H1 (cell line): ENCODE measurements at regions not wholly inside any gene's neighbourhood (a gene's known extent, or its start where the extent isn't known, plus 50 kb on each side); places are given as distances from the start of the nearest gene placed in this dataset.

Experiments
- CTCF ChIA-PET: fragments of 300-600 bp; sonication (Branson Sonifier 250); formaldehyde crosslinking; loops from one replicate; lab custom pipeline; 2021; ENCODE audit not compliant: partially characterized antibody; lab: Charles Lee
- POLR2A ChIA-PET: fragments of 300-600 bp; sonication (Branson Sonifier 250); formaldehyde crosslinking; loops from one replicate; lab custom pipeline; 2021; ENCODE audit warnings: inconsistent platforms; ENCODE audit not compliant: partially characterized antibody; lab: Charles Lee
- DNase-seq, 2 experiments: peaks; one replicate each; pipeline versions ENCODE4 v3.0.0 to v3.0.0-alpha.2; 2010 to 2022; ENCODE audit warnings: low spot score in 2 of 2, low read depth in 1 of 2, mixed read lengths in 1 of 2
- FAIRE-seq: peaks from 2 replicates; lab custom pipeline; 2011; peaks lifted over from hg19 to GRCh38; lab: Jason Lieb, UNC
- H2AFZ ChIP-seq: 2 replicates; pipeline ENCODE4 v1.8.1; 2012; ENCODE audit warnings: low read length, inconsistent platforms
- H2AK5ac ChIP-seq: 2 replicates; pipeline ENCODE4 v1.6.1; 2013; ENCODE audit warnings: low read depth, low read length
- H2BK120ac ChIP-seq: replicated peaks from 2 replicates; pipeline ENCODE3; 2013; ENCODE audit warnings: low read depth, low read length, inconsistent platforms
- H2BK12ac ChIP-seq: 2 replicates; pipeline ENCODE4 v1.6.1; 2013; ENCODE audit warnings: low read depth, low read length
- H2BK15ac ChIP-seq: 2 replicates; pipeline ENCODE4 v1.6.1; 2013; ENCODE audit warnings: low read length
- H2BK20ac ChIP-seq: 2 replicates; pipeline ENCODE4 v1.6.1; 2013; ENCODE audit warnings: low read length
- H2BK5ac ChIP-seq: 2 replicates; pipeline ENCODE4 v1.6.1; 2013; ENCODE audit warnings: low read depth, low read length
- H3K14ac ChIP-seq: 2 replicates; pipeline ENCODE4 v1.6.1; 2013; ENCODE audit warnings: inconsistent platforms; ENCODE audit not compliant: insufficient read length
- H3K18ac ChIP-seq: 2 replicates; pipeline ENCODE4 v1.6.1; 2013; ENCODE audit warnings: low read length; ENCODE audit errors: extremely low read depth
- H3K23ac ChIP-seq: 2 replicates; pipeline ENCODE4 v1.6.1; 2013; ENCODE audit warnings: inconsistent platforms; ENCODE audit not compliant: insufficient read length
- H3K23me2 ChIP-seq: 2 replicates; pipeline ENCODE4 v1.6.1; 2013; ENCODE audit warnings: low read depth, low read length
- H3K27ac ChIP-seq: 2 replicates; pipeline ENCODE4 v1.6.1; 2011; ENCODE audit warnings: low read depth, low read length, inconsistent platforms
- H3K27me3 ChIP-seq, 4 experiments: replicated peaks in 1 of 4; 1 replicate in 1 of 4; 2 replicates in 3 of 4; pipeline versions ENCODE4 v1.6.1 to v1.8.1; 2011 to 2013; ENCODE audit warnings: low read length in 3 of 4, mild to moderate bottlenecking in 3 of 4, inconsistent platforms in 2 of 4, mixed read lengths in 2 of 4, moderate library complexity in 1 of 4; ENCODE audit not compliant: control insufficient read depth in 3 of 4, insufficient read depth in 3 of 4; ENCODE audit errors: extremely low read depth in 1 of 4
- H3K36me3 ChIP-seq, 4 experiments: 2 replicates each; pipeline versions ENCODE4 v1.6.1 to v1.8.1; 2011 to 2013; ENCODE audit warnings: mild to moderate bottlenecking in 4 of 4, low read length in 3 of 4, moderate library complexity in 2 of 4, control low read depth in 1 of 4, inconsistent platforms in 1 of 4; ENCODE audit not compliant: insufficient read depth in 4 of 4, control insufficient read depth in 2 of 4
- H3K4ac ChIP-seq: replicated peaks from 2 replicates; pipeline ENCODE3; 2013; ENCODE audit warnings: low read length, low read depth, mixed read lengths, inconsistent platforms; ENCODE audit not compliant: insufficient read length
- H3K4me1 ChIP-seq, 4 experiments: replicated peaks in 1 of 4; 1 replicate in 1 of 4; 2 replicates in 3 of 4; pipeline versions ENCODE4 v1.6.1 to v1.8.1; 2011 to 2013; ENCODE audit warnings: low read length in 3 of 4, inconsistent platforms in 2 of 4, mixed read lengths in 1 of 4; ENCODE audit not compliant: insufficient read depth in 4 of 4, control insufficient read depth in 3 of 4
- H3K4me2 ChIP-seq, 2 experiments: 2 replicates each; pipeline versions ENCODE4 v1.6.1 to v1.8.1; 2011 to 2013; ENCODE audit warnings: low read depth in 2 of 2, low read length in 2 of 2, control low read depth in 1 of 2, inconsistent platforms in 1 of 2, mild to moderate bottlenecking in 1 of 2; ENCODE audit not compliant: insufficient read depth in 1 of 2
- H3K4me3 ChIP-seq, 4 experiments: fragments of 200-600, 300-600 bp in 1 of 4; sonication (generic), shearing (Covaris generic), sonication (Bioruptor Twin) in 1 of 4; 2 replicates each; pipeline versions ENCODE4 v1.5.1 to v1.8.1; 2011 to 2016; ENCODE audit warnings: low read length in 4 of 4, low read depth in 3 of 4, control low read depth in 2 of 4, inconsistent platforms in 2 of 4, mild to moderate bottlenecking in 2 of 4, mixed read lengths in 1 of 4, moderate library complexity in 1 of 4; ENCODE audit not compliant: insufficient read depth in 2 of 4; ENCODE audit errors: extremely low read depth in 1 of 4
- H3K56ac ChIP-seq: replicated peaks from 2 replicates; pipeline ENCODE3; 2013; ENCODE audit warnings: low read depth, mild to moderate bottlenecking, mixed read lengths, low read length, inconsistent platforms; ENCODE audit not compliant: insufficient read length
- H3K79me1 ChIP-seq: 2 replicates; pipeline ENCODE4 v1.6.1; 2013; ENCODE audit warnings: low read depth, low read length, control low read depth
- H3K79me2 ChIP-seq, 2 experiments: 2 replicates each; pipeline versions ENCODE4 v1.6.1 to v1.8.1; 2012 to 2013; ENCODE audit warnings: low read length in 2 of 2, mild to moderate bottlenecking in 2 of 2, inconsistent platforms in 1 of 2; ENCODE audit not compliant: insufficient read depth in 2 of 2, control insufficient read depth in 1 of 2
- H3K9ac ChIP-seq, 4 experiments: replicated peaks in 1 of 4; 1 replicate in 1 of 4; 2 replicates in 3 of 4; pipeline versions ENCODE4 v1.6.1 to v1.8.1; 2011 to 2013; ENCODE audit warnings: low read depth in 3 of 4, low read length in 3 of 4, control low read depth in 2 of 4, mild to moderate bottlenecking in 2 of 4, moderate library complexity in 2 of 4, inconsistent platforms in 1 of 4; ENCODE audit errors: extremely low read depth in 1 of 4
- H3K9me3 ChIP-seq, 2 experiments: 2 replicates each; pipeline versions ENCODE4 v1.6.1 to v1.8.1; 2012 to 2013; ENCODE audit warnings: mild to moderate bottlenecking in 2 of 2, moderate library complexity in 2 of 2, control low read depth in 1 of 2, inconsistent platforms in 1 of 2, low read depth in 1 of 2, low read length in 1 of 2, mixed read lengths in 1 of 2; ENCODE audit not compliant: insufficient read depth in 2 of 2
- H4K20me1 ChIP-seq, 2 experiments: replicated peaks in 1 of 2; 2 replicates each; pipeline versions ENCODE3 to v1.8.1; 2011 to 2013; ENCODE audit warnings: inconsistent platforms in 2 of 2, low read length in 2 of 2, mild to moderate bottlenecking in 1 of 2; ENCODE audit not compliant: insufficient read depth in 2 of 2, control insufficient read depth in 1 of 2
- H4K5ac ChIP-seq: 2 replicates; pipeline ENCODE4 v1.6.1; 2013; ENCODE audit warnings: low read length, low read depth, mixed read lengths, inconsistent platforms; ENCODE audit not compliant: insufficient read length
- H4K8ac ChIP-seq: 2 replicates; pipeline ENCODE4 v1.8.0; 2013; ENCODE audit warnings: mild to moderate bottlenecking, moderate library complexity, low read length, inconsistent platforms; ENCODE audit not compliant: insufficient read depth; ENCODE audit errors: extremely low read depth
- H4K91ac ChIP-seq: replicated peaks from 2 replicates; pipeline ENCODE3; 2013; ENCODE audit warnings: low read length, mixed read lengths, inconsistent platforms; ENCODE audit not compliant: insufficient read length
- ASH2L ChIP-seq: fragments of 200-600, 300-600 bp; sonication (generic); IDR thresholded peaks from one replicate; pipeline ENCODE4 v1.7.1; 2017; ENCODE audit warnings: low read length
- BCL11A ChIP-seq, 2 experiments: IDR thresholded peaks; one replicate each; pipeline ENCODE4 v1.6.1; 2011; ENCODE audit warnings: low read depth in 2 of 2, low read length in 2 of 2, mild to moderate bottlenecking in 2 of 2
- EP300 ChIP-seq, 2 experiments: IDR thresholded peaks; 1 replicate in 1 of 2; 2 replicates in 1 of 2; pipeline ENCODE4 v1.6.1; 2011 to 2012; ENCODE audit warnings: low read depth in 2 of 2, low read length in 2 of 2, mild to moderate bottlenecking in 2 of 2, borderline replicate concordance in 1 of 2, inconsistent platforms in 1 of 2, moderate library complexity in 1 of 2
- HDAC2 ChIP-seq, 2 experiments: fragments of 300-600 bp in 1 of 2; sonication (generic) in 1 of 2; IDR thresholded peaks; 2 replicates each; pipeline ENCODE4 v1.6.1; 2011 to 2012; ENCODE audit warnings: low read depth in 2 of 2, low read length in 2 of 2, mild to moderate bottlenecking in 2 of 2, moderate library complexity in 2 of 2, borderline replicate concordance in 1 of 2, inconsistent platforms in 1 of 2
- POLR2A ChIP-seq, 2 experiments: IDR thresholded peaks; 1 replicate in 1 of 2; 2 replicates in 1 of 2; pipeline ENCODE4 v1.6.1; 2011; ENCODE audit warnings: low read depth in 2 of 2, low read length in 2 of 2, mild to moderate bottlenecking in 2 of 2; ENCODE audit errors: control extremely low read depth in 1 of 2
- RAD21 ChIP-seq, 2 experiments: IDR thresholded peaks in 1 of 2; conservative IDR thresholded peaks in 1 of 2; 2 replicates each; pipeline ENCODE4 v1.6.1; 2011; ENCODE audit warnings: low read depth in 2 of 2, low read length in 2 of 2, improper control_type of control experiment in 1 of 2, inconsistent platforms in 1 of 2, mild to moderate bottlenecking in 1 of 2, moderate library complexity in 1 of 2
- TEAD4 ChIP-seq: IDR thresholded peaks from 2 replicates; pipeline ENCODE4 v1.6.1; 2012; ENCODE audit warnings: low read depth, low read length, inconsistent platforms, mixed read lengths
- WGBS, 2 experiments: shearing (Covaris generic) in 1 of 2; methylation state at CpG; one replicate each; pipeline versions ENCODE4 v1.1.6 to v1.1.7; 2013 to 2015; ENCODE audit warnings: low lambda C conversion rate in 2 of 2, mixed read lengths in 2 of 2, inconsistent platforms in 1 of 2, low coverage in 1 of 2, missing lambda C conversion rate in 1 of 2; ENCODE audit not compliant: insufficient replicate concordance in 2 of 2, insufficient coverage in 1 of 2, insufficient read length in 1 of 2; ENCODE audit errors: extremely low coverage in 1 of 2, missing lambda C conversion rate in 1 of 2; 5-methylcytosine and 5-hydroxymethylcytosine counted together
- TF ChIP-seq, protein P1 (sequence below): IDR thresholded peaks from 2 replicates; pipeline ENCODE4 v1.6.1; 2011; ENCODE audit warnings: low read length, improper control_type of control experiment

DNA sequence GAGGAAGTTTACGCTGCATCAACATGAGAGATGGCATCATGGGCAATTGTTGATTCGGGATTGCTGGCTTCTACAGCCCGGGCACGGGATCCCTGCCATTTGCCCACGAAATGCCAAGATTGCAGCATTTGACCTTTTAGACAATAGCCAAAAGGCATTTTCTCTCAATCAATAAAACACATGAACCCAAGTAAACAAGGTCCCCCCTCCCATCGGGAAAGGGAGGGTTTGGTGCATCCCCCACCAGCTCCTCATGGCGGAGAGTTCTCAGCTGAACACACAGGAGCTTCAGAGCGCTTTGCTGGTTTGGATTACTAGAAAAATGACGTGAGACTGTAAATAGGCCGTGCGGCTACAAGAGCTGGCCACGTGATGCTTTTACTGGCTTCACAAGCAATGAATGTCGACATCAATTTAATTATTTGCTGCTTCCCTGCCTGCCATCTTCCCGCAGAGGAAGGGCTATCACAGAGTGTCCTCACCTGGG is 147.6 kb downstream of the C16orf95 start:
- no peak overlapping the region for H3K23ac ChIP-seq
- H3K14ac ChIP-seq: no peak overlapping the region
- H4K5ac ChIP-seq: no peak overlapping the region
- no peak overlapping the region for H3K18ac ChIP-seq
- POLR2A ChIA-PET: no interaction called here
- no peak overlapping the region for H2BK15ac ChIP-seq
- FAIRE-seq: no peak
- no peak for DNase-seq
- no peaks in the 10 kb centered on the region; a peak in 1 of 8 replicates for H3K36me3 ChIP-seq
- no peak overlapping the region for H3K9ac ChIP-seq
- H2AFZ ChIP-seq: no peak overlapping the region
- no peaks in the 10 kb centered on the region for H3K27me3 ChIP-seq
- H3K56ac ChIP-seq: no peak overlapping the region
- H2AK5ac ChIP-seq: peak overlapping the region; percentile 72; the same call in 1 of the 2 replicates
- no peak overlapping the region for H2BK5ac ChIP-seq
- peaks cover 7% of the 10 kb centered on the region for H3K23me2 ChIP-seq
- H4K20me1 ChIP-seq: peaks cover 0 to 3% of the 10 kb centered on the region in 2 experiments
- no peaks in the 10 kb centered on the region for H3K4me1 ChIP-seq
- H3K79me1 ChIP-seq: no peaks in the 10 kb centered on the region
- no peak overlapping the region for H4K91ac ChIP-seq
- H2BK20ac ChIP-seq: no peak overlapping the region
- no peak overlapping the region for H3K4ac ChIP-seq
- H3K4me2 ChIP-seq: no peak overlapping the region
- no peaks in the 10 kb centered on the region for H3K79me2 ChIP-seq
- no peak overlapping the region for H4K8ac ChIP-seq
- H2BK120ac ChIP-seq: no peak overlapping the region
- 87% methylated on average over 14 of the region's 14 CpGs; no CpG with 5 or more reads in 1 of the 2 experiments for WGBS, 2 experiments
- H2BK12ac ChIP-seq: no peak overlapping the region
- no peak overlapping the region for H3K4me3 ChIP-seq
- H3K27ac ChIP-seq: no peak overlapping the region
- H3K9me3 ChIP-seq: peaks cover 0 to 3% of the 10 kb centered on the region in 2 experiments; a peak in 1 of 4 replicates
- CTCF ChIA-PET: interaction anchor here (0.6 kb wide), 1 partner anchor 30 kb away, joined by 3 read pairs; no protein-coding TSS in a partner anchor
- TF ChIP-seq TEAD4 (no peak), EP300 (IDR thresholded peaks at IDR 0.05; ENCODE audit: borderline replicate concordance in 1 of 2, low read depth in 2 of 2, low read length in 2 of 2) (no peak), BCL11A (IDR thresholded peaks at IDR 0.05; ENCODE audit: low read depth in 2 of 2, low read length in 2 of 2) (no peak), RAD21 (IDR thresholded peaks at IDR 0.05 in 1 of 2, conservative IDR thresholded peaks at IDR 0.05 in 1 of 2; ENCODE audit: low read depth in 2 of 2, low read length in 2 of 2) (no peak), HDAC2 (IDR thresholded peaks at IDR 0.05; ENCODE audit: borderline replicate concordance in 1 of 2, low read depth in 2 of 2, low read length in 2 of 2) (no peak), POLR2A (IDR thresholded peaks at IDR 0.05; ENCODE audit: control extremely low read depth in 1 of 2, low read depth in 2 of 2, low read length in 2 of 2) (no peak), ASH2L (no peak)
- TF ChIP-seq, protein P1, sequence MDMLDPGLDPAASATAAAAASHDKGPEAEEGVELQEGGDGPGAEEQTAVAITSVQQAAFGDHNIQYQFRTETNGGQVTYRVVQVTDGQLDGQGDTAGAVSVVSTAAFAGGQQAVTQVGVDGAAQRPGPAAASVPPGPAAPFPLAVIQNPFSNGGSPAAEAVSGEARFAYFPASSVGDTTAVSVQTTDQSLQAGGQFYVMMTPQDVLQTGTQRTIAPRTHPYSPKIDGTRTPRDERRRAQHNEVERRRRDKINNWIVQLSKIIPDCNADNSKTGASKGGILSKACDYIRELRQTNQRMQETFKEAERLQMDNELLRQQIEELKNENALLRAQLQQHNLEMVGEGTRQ: no peak
